GM23338 (cell line): ENCODE measurements at regions not wholly inside any gene's neighbourhood (a gene's known extent, or its start where the extent isn't known, plus 50 kb on each side); places are given as distances from the start of the nearest gene placed in this dataset.

ENCODE experiments used
- ATAC-seq: fragments of 200-7000 bp; cut with Tn5 transposase; 3 replicates; pipeline ENCODE4 v1.9.1; 2020
- DNase-seq: peaks from one replicate; pipeline ENCODE4 v3.0.0-alpha.2; 2015; ENCODE audit warnings: low spot score
- H2AFZ ChIP-seq: fragments of 200-600 bp; sonication (generic); 2 replicates; pipeline ENCODE4 v1.8.0; 2016; ENCODE audit warnings: antibody characterized with exemption, mild to moderate bottlenecking, moderate library complexity
- H3F3A ChIP-seq: fragments of 200-600 bp; sonication (generic); replicated peaks from 2 replicates; pipeline ENCODE4 v1.8.0; 2017; ENCODE audit warnings: antibody characterized with exemption, mixed run types, low read depth
- H3K27ac ChIP-seq: fragments of 200-600 bp; sonication (generic); 2 replicates; pipeline ENCODE4 v1.6.1; 2016; ENCODE audit warnings: low read depth
- H3K27me3 ChIP-seq: fragments of 200-600 bp; sonication (generic); 2 replicates; pipeline ENCODE4 v1.8.0; 2016; ENCODE audit warnings: mild to moderate bottlenecking, mixed run types, moderate library complexity; ENCODE audit not compliant: insufficient read depth
- H3K36me3 ChIP-seq: fragments of 200-600 bp; sonication (generic); 2 replicates; pipeline ENCODE4 v1.8.0; 2016; ENCODE audit warnings: mild to moderate bottlenecking; ENCODE audit not compliant: insufficient read depth
- H3K4me1 ChIP-seq: fragments of 200-600 bp; sonication (generic); 2 replicates; pipeline ENCODE4 v1.8.0; 2016; ENCODE audit warnings: mild to moderate bottlenecking, moderate library complexity; ENCODE audit not compliant: insufficient read depth
- H3K4me2 ChIP-seq: fragments of 200-600 bp; sonication (generic); 2 replicates; pipeline ENCODE4 v1.7.1; 2017; ENCODE audit warnings: mixed run types
- H3K4me3 ChIP-seq: fragments of 200-600 bp; sonication (generic); 2 replicates; pipeline ENCODE4 v1.6.1; 2016; ENCODE audit warnings: mixed run types
- H3K79me2 ChIP-seq: fragments of 200-600 bp; sonication (generic); replicated peaks from 2 replicates; pipeline ENCODE4 v1.8.0; 2017; ENCODE audit warnings: mild to moderate bottlenecking; ENCODE audit not compliant: insufficient read depth
- H3K9me2 ChIP-seq: fragments of 200-600 bp; sonication (generic); 2 replicates; pipeline ENCODE4 v1.8.0; 2017; ENCODE audit not compliant: insufficient read depth
- H4K20me1 ChIP-seq: fragments of 200-600 bp; sonication (generic); replicated peaks from 2 replicates; pipeline ENCODE4 v1.8.0; 2017; ENCODE audit warnings: mild to moderate bottlenecking; ENCODE audit not compliant: insufficient read depth
- H3K27ac Mint-ChIP-seq: 2 replicates; pipeline ENCODE4 v1.8.0; 2020; ENCODE audit warnings: inconsistent platforms, mild to moderate bottlenecking, moderate library complexity, mixed read lengths
- H3K27me3 Mint-ChIP-seq: 3 replicates; pipeline ENCODE4 v1.8.0; 2022; ENCODE audit warnings: low read depth, mild to moderate bottlenecking, moderate library complexity, mixed read lengths, inconsistent platforms; ENCODE audit not compliant: insufficient read depth, poor library complexity
- H3K36me3 Mint-ChIP-seq: 3 replicates; pipeline ENCODE4 v1.8.0; 2021; ENCODE audit warnings: low read depth, mild to moderate bottlenecking, inconsistent platforms, moderate library complexity, mixed read lengths
- H3K4me1 Mint-ChIP-seq: 3 replicates; pipeline ENCODE4 v1.8.0; 2020; ENCODE audit warnings: mild to moderate bottlenecking, inconsistent platforms, mixed read lengths
- H3K4me3 Mint-ChIP-seq: 3 replicates; pipeline ENCODE4 v1.8.0; 2021; ENCODE audit warnings: moderate library complexity, mild to moderate bottlenecking, inconsistent platforms, mixed read lengths
- H3K9me3 Mint-ChIP-seq: 3 replicates; pipeline ENCODE4 v1.8.0; 2020; ENCODE audit warnings: moderate library complexity, mild to moderate bottlenecking, inconsistent platforms, mixed read lengths
- CREB1 ChIP-seq: fragments of 250-450 bp; sonication (Bioruptor Pico); IDR thresholded peaks from 2 replicates; pipeline ENCODE4 v1.5.0; 2020; ENCODE audit warnings: low read depth, mild to moderate bottlenecking, moderate library complexity
- EZH2phosphoT487 ChIP-seq: fragments of 200-600 bp; sonication (generic); IDR thresholded peaks from one replicate; pipeline ENCODE4 v1.8.1; 2018; ENCODE audit warnings: antibody characterized with exemption; ENCODE audit not compliant: unreplicated experiment
- JUNB ChIP-seq: IDR thresholded peaks from one replicate; pipeline ENCODE4 v1.6.1; 2016; ENCODE audit warnings: antibody characterized with exemption; ENCODE audit not compliant: unreplicated experiment
- POLR2AphosphoS5 ChIP-seq: IDR thresholded peaks from 2 replicates; pipeline ENCODE4 v1.6.1; 2016; ENCODE audit warnings: antibody characterized with exemption, low read depth
- STAT1 ChIP-seq: IDR thresholded peaks from one replicate; pipeline ENCODE4 v1.6.1; 2016; ENCODE audit warnings: antibody characterized with exemption; ENCODE audit not compliant: unreplicated experiment
- ZNF114 ChIP-seq: fragments of 250-450 bp; sonication (Bioruptor Pico); IDR thresholded peaks from 2 replicates; pipeline ENCODE4 v1.5.0; 2020; ENCODE audit warnings: mild to moderate bottlenecking, moderate library complexity
- ZNF331 ChIP-seq: fragments of 250-450 bp; sonication (Bioruptor Pico); IDR thresholded peaks from 2 replicates; pipeline ENCODE4 v1.5.0; 2020; ENCODE audit warnings: low read depth, mild to moderate bottlenecking, moderate library complexity
- ZNF462 ChIP-seq: fragments of 250-450 bp; sonication (Bioruptor Pico); IDR thresholded peaks from 2 replicates; pipeline ENCODE4 v1.5.0; 2020; ENCODE audit warnings: mild to moderate bottlenecking, moderate library complexity
- TF ChIP-seq, protein P1 (sequence below): IDR thresholded peaks from 2 replicates; pipeline ENCODE4 v1.6.1; 2016; ENCODE audit warnings: antibody characterized with exemption
- TF ChIP-seq, protein P2 (sequence below), 2 experiments: fragments of 200-600 bp in 1 of 2; sonication (generic) in 1 of 2; conservative IDR thresholded peaks; 2 replicates each; pipeline versions ENCODE4 v1.5.1 to v1.6.1; 2016 to 2017; ENCODE audit warnings: antibody characterized with exemption in 2 of 2, low read depth in 2 of 2, mild to moderate bottlenecking in 2 of 2, moderate library complexity in 1 of 2

DNA sequence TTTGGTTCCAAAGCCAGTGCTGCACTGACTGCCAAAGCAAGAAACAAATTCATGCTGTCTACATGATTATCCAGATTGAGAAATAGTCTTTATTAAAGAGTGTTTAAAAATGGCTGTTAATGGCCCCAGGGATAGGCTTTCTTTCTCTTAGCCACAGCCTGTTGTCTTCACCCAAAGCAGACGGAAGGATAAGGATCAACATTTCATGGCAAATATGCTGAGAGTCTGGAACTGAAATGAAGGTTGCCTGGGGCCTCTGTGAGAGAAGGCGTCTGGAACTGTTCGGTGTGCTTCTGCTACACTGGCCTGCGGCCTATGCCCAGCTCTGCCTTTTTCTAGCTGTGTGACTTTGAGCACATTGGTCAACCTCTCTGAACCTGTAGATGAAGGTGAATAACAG, 373.0 kb upstream of the ZFP64 start:
- Histone ChIP-seq H4K20me1 (no peaks in the 10 kb centered on the region), H3K9me2 (0 out of 2 replicates have a peak, but pooled peaks cover 2% of the 10 kb centered on the region), H3K4me1 (no peaks in the 10 kb centered on the region), H3K27ac (no peak overlapping the region), H3K36me3 (no peaks in the 10 kb centered on the region), H3F3A (no peaks in the 10 kb centered on the region), H3K27me3 (no peaks in the 10 kb centered on the region), H3K79me2 (no peaks in the 10 kb centered on the region), H2AFZ (no peak overlapping the region), H3K4me2 (no peak overlapping the region), H3K4me3 (no peak overlapping the region)
- Mint-ChIP-seq H3K4me1 (no peaks in the 10 kb centered on the region), H3K4me3 (no peak overlapping the region), H3K9me3 (peaks cover 5% of the 10 kb centered on the region), H3K36me3 (peaks cover 4% of the 10 kb centered on the region; the same call in 1 of the 3 replicates), H3K27me3 (no peaks in the 10 kb centered on the region), H3K27ac (no peak overlapping the region)
- TF ChIP-seq ZNF331 (CRISPR knock-in tag) (no peak), JUNB (no peak), ZNF114 (CRISPR knock-in tag) (no peak), ZNF462 (CRISPR knock-in tag) (no peak), EZH2phosphoT487 (no peak), CREB1 (CRISPR knock-in tag) (no peak), STAT1 (no peak), POLR2AphosphoS5 (no peak)
- TF ChIP-seq, protein P1, sequence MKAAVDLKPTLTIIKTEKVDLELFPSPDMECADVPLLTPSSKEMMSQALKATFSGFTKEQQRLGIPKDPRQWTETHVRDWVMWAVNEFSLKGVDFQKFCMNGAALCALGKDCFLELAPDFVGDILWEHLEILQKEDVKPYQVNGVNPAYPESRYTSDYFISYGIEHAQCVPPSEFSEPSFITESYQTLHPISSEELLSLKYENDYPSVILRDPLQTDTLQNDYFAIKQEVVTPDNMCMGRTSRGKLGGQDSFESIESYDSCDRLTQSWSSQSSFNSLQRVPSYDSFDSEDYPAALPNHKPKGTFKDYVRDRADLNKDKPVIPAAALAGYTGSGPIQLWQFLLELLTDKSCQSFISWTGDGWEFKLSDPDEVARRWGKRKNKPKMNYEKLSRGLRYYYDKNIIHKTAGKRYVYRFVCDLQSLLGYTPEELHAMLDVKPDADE = no peak
- TF ChIP-seq, protein P2, sequence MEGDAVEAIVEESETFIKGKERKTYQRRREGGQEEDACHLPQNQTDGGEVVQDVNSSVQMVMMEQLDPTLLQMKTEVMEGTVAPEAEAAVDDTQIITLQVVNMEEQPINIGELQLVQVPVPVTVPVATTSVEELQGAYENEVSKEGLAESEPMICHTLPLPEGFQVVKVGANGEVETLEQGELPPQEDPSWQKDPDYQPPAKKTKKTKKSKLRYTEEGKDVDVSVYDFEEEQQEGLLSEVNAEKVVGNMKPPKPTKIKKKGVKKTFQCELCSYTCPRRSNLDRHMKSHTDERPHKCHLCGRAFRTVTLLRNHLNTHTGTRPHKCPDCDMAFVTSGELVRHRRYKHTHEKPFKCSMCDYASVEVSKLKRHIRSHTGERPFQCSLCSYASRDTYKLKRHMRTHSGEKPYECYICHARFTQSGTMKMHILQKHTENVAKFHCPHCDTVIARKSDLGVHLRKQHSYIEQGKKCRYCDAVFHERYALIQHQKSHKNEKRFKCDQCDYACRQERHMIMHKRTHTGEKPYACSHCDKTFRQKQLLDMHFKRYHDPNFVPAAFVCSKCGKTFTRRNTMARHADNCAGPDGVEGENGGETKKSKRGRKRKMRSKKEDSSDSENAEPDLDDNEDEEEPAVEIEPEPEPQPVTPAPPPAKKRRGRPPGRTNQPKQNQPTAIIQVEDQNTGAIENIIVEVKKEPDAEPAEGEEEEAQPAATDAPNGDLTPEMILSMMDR (conservative IDR thresholded peaks at IDR 0.05; ENCODE audit: low read depth in 2 of 2) = no peak
- DNase-seq = no peak
- no peak for ATAC-seq
